Transverse colon (tissue), 4 donors: ENCODE measurements at regions not wholly inside any gene's neighbourhood (a gene's known extent, or its start where the extent isn't known, plus 50 kb on each side); places are given as distances from the start of the nearest gene placed in this dataset.

Experiments used
- DNase-seq: peaks from one replicate; pipeline ENCODE4 v3.0.0-alpha.2; 2019
- H3K27ac ChIP-seq, 4 donors: fragments of 200-600 bp; sonication (generic); 2 replicates each; pipeline ENCODE4 v1.5.1; 2016 to 2018; ENCODE audit warnings: inconsistent platforms in 4 of 4
- H3K27me3 ChIP-seq: fragments of 200-600 bp; sonication (generic); 2 replicates; pipeline ENCODE4 v1.5.1; 2017; ENCODE audit warnings: inconsistent platforms
- H3K36me3 ChIP-seq, 4 donors: fragments of 200-600 bp; sonication (generic); 2 replicates each; pipeline ENCODE4 v1.5.1; 2017 to 2019; ENCODE audit warnings: inconsistent platforms in 4 of 4
- H3K4me1 ChIP-seq, 4 donors: fragments of 200-600 bp; sonication (generic); 2 replicates each; pipeline ENCODE4 v1.5.1; 2017 to 2020; ENCODE audit warnings: inconsistent platforms in 4 of 4
- H3K4me3 ChIP-seq, 4 donors: fragments of 200-600 bp; sonication (generic); 1 replicate in 1 of 4; 2 replicates in 3 of 4; pipeline versions ENCODE4 v1.5.1 to v1.6.1; 2017 to 2019; ENCODE audit warnings: inconsistent platforms in 4 of 4
- H3K9me3 ChIP-seq, 2 donors: fragments of 200-600 bp; sonication (generic); 2 replicates each; pipeline ENCODE4 v1.5.1; 2017 to 2019; ENCODE audit warnings: inconsistent platforms in 2 of 2
- EP300 ChIP-seq: sonication (generic); formaldehyde crosslinking; IDR thresholded peaks from one replicate; pipeline ENCODE4 v1.6.1; 2017; ENCODE audit warnings: antibody characterized with exemption, low read depth
- POLR2A ChIP-seq: fragments of 450-650 bp; IDR thresholded peaks from one replicate; pipeline ENCODE4 v1.6.1; 2016; ENCODE audit warnings: antibody characterized with exemption, mild to moderate bottlenecking, moderate library complexity
- POLR2AphosphoS5 ChIP-seq, 3 donors: sonication (generic); formaldehyde crosslinking; IDR thresholded peaks; one replicate each; pipeline ENCODE4 v1.6.1; 2016; ENCODE audit warnings: antibody characterized with exemption in 3 of 3
- WGBS, 2 donors: methylation state at CpG; one replicate each; pipeline ENCODE4 v1.1.5; 2018; ENCODE audit warnings: low coverage in 1 of 2; 5-methylcytosine and 5-hydroxymethylcytosine counted together
- in situ Hi-C, 4 donors: fragments of 200-750 bp; cut with MboI; loops; one replicate each; pipeline versions ENCODE4 v1.15.0 to v1.15.1; 2017; ENCODE audit warnings: low sequenced_read_pairs in 3 of 4, low pct_ligation_motif_present in 1 of 4, low pct_unique_long_range_greater_than_20kb in 1 of 4
- intact Hi-C: fragments of 100-400 bp; cut with DNase I; formaldehyde crosslinking; loops from one replicate; pipeline ENCODE4 v1.15.1; 2023; ENCODE audit warnings: low total_unique reads
- TF ChIP-seq, protein P1 (sequence below), 5 experiments: fragments of 200-600 bp in 3 of 5; fragments of 450-650 bp in 2 of 5; sonication (generic) in 3 of 5; IDR thresholded peaks; 1 replicate in 2 of 5; 2 replicates in 3 of 5; pipeline ENCODE4 v1.5.1; 2016 to 2017; ENCODE audit warnings: antibody characterized with exemption in 5 of 5, inconsistent platforms in 3 of 5, mild to moderate bottlenecking in 2 of 5, moderate library complexity in 1 of 5

GRCh38 chr5:104576677-104577076 is 1014.1 kb upstream of the NUDT12 start:
- TF ChIP-seq, protein P1, sequence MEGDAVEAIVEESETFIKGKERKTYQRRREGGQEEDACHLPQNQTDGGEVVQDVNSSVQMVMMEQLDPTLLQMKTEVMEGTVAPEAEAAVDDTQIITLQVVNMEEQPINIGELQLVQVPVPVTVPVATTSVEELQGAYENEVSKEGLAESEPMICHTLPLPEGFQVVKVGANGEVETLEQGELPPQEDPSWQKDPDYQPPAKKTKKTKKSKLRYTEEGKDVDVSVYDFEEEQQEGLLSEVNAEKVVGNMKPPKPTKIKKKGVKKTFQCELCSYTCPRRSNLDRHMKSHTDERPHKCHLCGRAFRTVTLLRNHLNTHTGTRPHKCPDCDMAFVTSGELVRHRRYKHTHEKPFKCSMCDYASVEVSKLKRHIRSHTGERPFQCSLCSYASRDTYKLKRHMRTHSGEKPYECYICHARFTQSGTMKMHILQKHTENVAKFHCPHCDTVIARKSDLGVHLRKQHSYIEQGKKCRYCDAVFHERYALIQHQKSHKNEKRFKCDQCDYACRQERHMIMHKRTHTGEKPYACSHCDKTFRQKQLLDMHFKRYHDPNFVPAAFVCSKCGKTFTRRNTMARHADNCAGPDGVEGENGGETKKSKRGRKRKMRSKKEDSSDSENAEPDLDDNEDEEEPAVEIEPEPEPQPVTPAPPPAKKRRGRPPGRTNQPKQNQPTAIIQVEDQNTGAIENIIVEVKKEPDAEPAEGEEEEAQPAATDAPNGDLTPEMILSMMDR (IDR thresholded peaks at IDR 0.05): no peak
- TF ChIP-seq EP300 (no peak), POLR2AphosphoS5 (IDR thresholded peaks at IDR 0.05) (no peak), POLR2A (no peak)
- H3K36me3 ChIP-seq: no peaks in the 10 kb centered on the region
- 60 to 63% methylated on average over 5 of the region's 5 CpGs for WGBS, 2 donors
- no peaks in the 10 kb centered on the region for H3K9me3 ChIP-seq
- no peak overlapping the region for H3K27ac ChIP-seq
- in situ Hi-C loops: no loop called here
- H3K4me1 ChIP-seq: no peaks in the 10 kb centered on the region
- H3K27me3 ChIP-seq: no peaks in the 10 kb centered on the region
- intact Hi-C loops: no loop called here
- DNase-seq: no peak
- H3K4me3 ChIP-seq: no peak overlapping the region

GRCh38 chr5:104573949-104574709 is 1011.5 kb upstream of the NUDT12 start:
- intact Hi-C loops: no loop called here
- no peaks in the 10 kb centered on the region for H3K27me3 ChIP-seq
- no peak overlapping the region for H3K27ac ChIP-seq
- no peaks in the 10 kb centered on the region for H3K9me3 ChIP-seq
- TF ChIP-seq EP300 (no peak), POLR2A (no peak), POLR2AphosphoS5 (IDR thresholded peaks at IDR 0.05) (no peak)
- TF ChIP-seq, protein P1 (IDR thresholded peaks at IDR 0.05): no peak
- H3K4me1 ChIP-seq: no peaks in the 10 kb centered on the region
- 87 to 89% methylated on average over 4 of the region's 4 CpGs for WGBS, 2 donors
- no peaks in the 10 kb centered on the region for H3K36me3 ChIP-seq
- in situ Hi-C loops: no loop called here
- no peak for DNase-seq
- H3K4me3 ChIP-seq: no peak overlapping the region

DNA sequence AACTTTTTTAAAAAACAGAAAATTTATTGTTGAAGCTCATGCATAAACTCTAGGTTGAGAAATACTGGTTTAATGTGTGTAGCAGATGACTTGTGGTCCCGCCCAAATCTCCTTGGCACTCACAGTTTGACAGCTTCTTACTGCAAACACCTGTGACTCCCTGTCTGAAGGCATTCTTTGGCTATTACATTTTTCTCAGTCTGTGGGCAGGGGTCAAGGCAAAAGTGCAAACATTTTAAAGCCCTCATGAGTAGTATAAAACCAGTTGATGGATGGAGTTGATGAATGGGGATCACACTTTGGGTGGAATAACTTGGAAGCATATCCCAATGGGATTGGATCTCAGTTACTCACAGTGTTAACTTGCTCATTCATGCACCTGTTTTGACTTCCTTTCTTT is 1007.0 kb upstream of the NUDT12 start:
- in situ Hi-C loops: no loop called here
- 68 to 91% methylated on average over 1 of the region's 1 CpG for WGBS, 2 donors
- Histone ChIP-seq H3K27me3 (no peaks in the 10 kb centered on the region), H3K4me1 (no peaks in the 10 kb centered on the region), H3K36me3 (no peaks in the 10 kb centered on the region), H3K9me3 (no peaks in the 10 kb centered on the region), H3K4me3 (no peak overlapping the region), H3K27ac (no peak overlapping the region)
- TF ChIP-seq, protein P1 (IDR thresholded peaks at IDR 0.05): no peak
- TF ChIP-seq EP300 (no peak), POLR2A (no peak), POLR2AphosphoS5 (IDR thresholded peaks at IDR 0.05) (no peak)
- DNase-seq: no peak
- intact Hi-C loops: no loop called here

DNA sequence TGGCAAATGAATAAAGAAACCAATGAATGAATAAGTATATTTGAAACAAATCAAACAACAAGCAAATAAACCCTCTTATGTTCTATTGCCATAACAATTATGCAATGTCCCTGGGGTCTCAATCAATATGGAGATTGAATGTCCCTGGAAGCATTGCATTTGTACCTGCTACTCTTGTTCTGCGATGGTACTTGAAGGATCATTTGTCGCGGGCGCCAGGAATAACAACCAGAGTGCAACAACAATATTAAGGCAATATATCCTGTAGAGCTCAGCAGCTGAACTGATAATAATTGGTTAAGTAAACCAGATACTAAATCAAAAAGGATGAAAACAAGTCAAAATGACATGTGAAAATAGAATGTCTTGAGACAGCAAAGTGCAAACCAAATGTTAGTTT is 1001.9 kb upstream of the NUDT12 start:
- Histone ChIP-seq H3K27me3 (no peaks in the 10 kb centered on the region), H3K9me3 (no peaks in the 10 kb centered on the region), H3K36me3 (no peaks in the 10 kb centered on the region), H3K4me3 (no peak overlapping the region), H3K4me1 (no peaks in the 10 kb centered on the region), H3K27ac (no peak overlapping the region)
- intact Hi-C loops: no loop called here
- no peak for TF ChIP-seq POLR2A
- TF ChIP-seq, protein P1 (IDR thresholded peaks at IDR 0.05): no peak
- no peak for TF ChIP-seq EP300
- TF ChIP-seq POLR2AphosphoS5 (IDR thresholded peaks at IDR 0.05): no peak
- in situ Hi-C loops: no loop called here
- DNase-seq: no peak
- 95 to 100% methylated on average over 4 of the region's 4 CpGs for WGBS, 2 donors
